ENCODE measurements at regions not wholly inside any gene's neighbourhood (a gene's known extent, or its start where the extent isn't known, plus 50 kb on each side); places are given as distances from the start of the nearest gene placed in this dataset.

DNA sequence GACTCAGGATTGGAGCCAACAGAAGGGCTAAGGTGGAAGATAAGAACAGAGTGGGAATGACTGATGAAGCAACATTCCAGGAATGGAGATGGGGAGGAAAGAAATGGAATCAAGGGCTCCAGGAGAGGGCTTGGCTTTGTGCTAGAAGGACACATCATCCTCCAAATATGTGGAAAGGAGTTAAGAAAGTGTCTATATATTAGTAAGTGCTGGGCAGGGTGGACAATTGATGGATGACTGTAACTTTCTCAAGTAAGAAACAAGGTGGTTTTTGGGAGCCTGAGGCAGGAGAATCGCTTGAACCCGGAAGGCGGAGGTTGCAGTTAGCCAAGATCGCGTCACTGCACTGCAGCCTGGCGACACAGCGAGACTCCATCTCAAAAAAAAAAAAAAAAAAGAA, 71.6 kb upstream of the NFKB1 start:
- no peaks in the 10 kb centered on the region for H3K4me1 ChIP-seq
- no peak overlapping the region for H3K4me3 ChIP-seq
- ATAC-seq (no peak), DNase-seq (no peak), FAIRE-seq (no peak)
- intact Hi-C loops (cut with DNase I) = no loop called here
- 90 to 91% methylated on average over 7 of the region's 7 CpGs for WGBS, 2 donors
- no peaks in the 10 kb centered on the region for H3K9me3 ChIP-seq
- H3K27ac ChIP-seq = no peak overlapping the region
- TF ChIP-seq, protein P1, sequence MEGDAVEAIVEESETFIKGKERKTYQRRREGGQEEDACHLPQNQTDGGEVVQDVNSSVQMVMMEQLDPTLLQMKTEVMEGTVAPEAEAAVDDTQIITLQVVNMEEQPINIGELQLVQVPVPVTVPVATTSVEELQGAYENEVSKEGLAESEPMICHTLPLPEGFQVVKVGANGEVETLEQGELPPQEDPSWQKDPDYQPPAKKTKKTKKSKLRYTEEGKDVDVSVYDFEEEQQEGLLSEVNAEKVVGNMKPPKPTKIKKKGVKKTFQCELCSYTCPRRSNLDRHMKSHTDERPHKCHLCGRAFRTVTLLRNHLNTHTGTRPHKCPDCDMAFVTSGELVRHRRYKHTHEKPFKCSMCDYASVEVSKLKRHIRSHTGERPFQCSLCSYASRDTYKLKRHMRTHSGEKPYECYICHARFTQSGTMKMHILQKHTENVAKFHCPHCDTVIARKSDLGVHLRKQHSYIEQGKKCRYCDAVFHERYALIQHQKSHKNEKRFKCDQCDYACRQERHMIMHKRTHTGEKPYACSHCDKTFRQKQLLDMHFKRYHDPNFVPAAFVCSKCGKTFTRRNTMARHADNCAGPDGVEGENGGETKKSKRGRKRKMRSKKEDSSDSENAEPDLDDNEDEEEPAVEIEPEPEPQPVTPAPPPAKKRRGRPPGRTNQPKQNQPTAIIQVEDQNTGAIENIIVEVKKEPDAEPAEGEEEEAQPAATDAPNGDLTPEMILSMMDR (IDR thresholded peaks at IDR 0.05) = no peak
- no peaks in the 10 kb centered on the region for H3K27me3 ChIP-seq
- no peaks in the 10 kb centered on the region for H3K36me3 ChIP-seq

DNA sequence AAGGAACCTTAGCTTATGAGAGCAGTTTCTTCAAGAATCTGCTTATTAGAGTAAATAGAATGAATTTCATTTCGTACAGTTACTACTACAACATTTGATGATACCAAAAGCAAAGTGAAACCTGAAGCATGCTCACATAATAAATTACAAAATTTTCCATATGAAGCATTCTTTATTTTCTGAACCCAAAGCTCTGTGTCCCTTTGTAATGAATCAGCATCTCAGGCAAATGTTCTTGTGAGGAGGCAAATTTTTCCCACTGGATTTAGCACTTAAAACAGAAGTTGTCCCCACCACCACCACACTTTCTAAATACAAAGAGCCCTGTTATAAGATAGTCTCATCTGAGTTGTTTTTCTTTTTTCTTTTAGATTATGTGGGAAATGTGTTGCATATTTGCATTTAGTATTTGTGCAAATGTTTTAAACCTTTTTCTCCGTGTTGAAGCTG, 70.7 kb upstream of the NFKB1 start:
- ATAC-seq (peak in 3 of 4 donors; percentile 19 to 32 (median 32)), FAIRE-seq (no peak), DNase-seq (no peak)
- Histone ChIP-seq H3K27ac (peak overlapping the region in 1 of 4 donors; percentile 45), H3K4me3 (peak overlapping the region; percentile 13 to 58 (median 40)), H3K9me3 (no peaks in the 10 kb centered on the region), H3K36me3 (no peaks in the 10 kb centered on the region), H3K27me3 (no peaks in the 10 kb centered on the region), H3K4me1 (no peaks in the 10 kb centered on the region)
- WGBS, 2 donors = 19 to 29% methylated on average over 2 of the region's 2 CpGs
- TF ChIP-seq, protein P1 (IDR thresholded peaks at IDR 0.05) = no peak
- intact Hi-C loops (cut with DNase I) = no loop called here

DNA sequence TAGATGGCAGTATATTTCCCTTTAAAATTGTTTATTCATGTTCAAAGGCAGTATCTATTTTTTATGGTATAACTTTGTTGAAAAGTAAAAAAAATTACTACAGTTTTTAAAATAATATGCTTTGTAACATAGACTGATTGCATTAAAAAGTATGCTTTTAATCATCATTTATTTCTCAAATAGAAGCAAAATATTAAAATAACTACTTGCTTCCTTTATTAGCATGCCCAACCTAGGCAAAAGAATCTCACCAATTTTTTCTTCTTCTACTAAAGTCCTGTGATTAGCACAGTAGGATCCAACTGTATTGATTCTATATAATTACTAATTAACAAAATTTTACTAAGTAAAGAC, 69.6 kb upstream of the NFKB1 start:
- Histone ChIP-seq H3K27ac (peak overlapping the region in 1 of 4 donors; percentile 45), H3K4me3 (peak overlapping the region in 2 of 4 donors; percentile 43 to 58), H3K36me3 (no peaks in the 10 kb centered on the region), H3K4me1 (no peaks in the 10 kb centered on the region), H3K9me3 (no peaks in the 10 kb centered on the region), H3K27me3 (no peaks in the 10 kb centered on the region)
- intact Hi-C loops (cut with DNase I) = no loop called here
- FAIRE-seq (no peak), ATAC-seq (no peak), DNase-seq (no peak)
- TF ChIP-seq, protein P1 (IDR thresholded peaks at IDR 0.05) = no peak

DNA sequence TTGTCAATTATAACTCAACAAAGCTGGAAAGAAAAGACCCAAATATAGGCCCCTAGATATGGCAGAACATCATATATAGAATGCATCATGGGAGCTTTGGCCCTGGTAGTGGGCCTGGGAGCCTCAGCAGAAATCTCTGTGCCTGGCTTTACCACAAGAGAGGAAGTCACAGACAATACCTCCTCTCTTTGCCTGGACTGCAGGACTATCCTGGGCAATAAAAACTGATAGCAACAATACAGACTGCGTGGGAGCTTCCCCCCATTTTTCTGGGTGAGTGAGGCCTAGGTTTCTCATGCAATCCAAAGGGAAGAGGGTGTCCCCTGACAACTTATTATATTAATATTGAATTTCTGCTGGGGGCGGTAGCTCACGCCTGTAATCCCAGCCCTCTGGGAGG, 64.0 kb upstream of the NFKB1 start:
- intact Hi-C loops (cut with DNase I) = no loop called here
- no peak for FAIRE-seq

More for the DNA sequence above, 64.0 kb upstream of the NFKB1 start:
- Histone ChIP-seq H3K27me3 (no peaks in the 10 kb centered on the region), H3K4me3 (no peak overlapping the region), H3K27ac (no peak overlapping the region), H3K9me3 (no peaks in the 10 kb centered on the region), H3K4me1 (peaks cover 3 to 16% (median 5%) of the 10 kb centered on the region in 3 donors), H3K36me3 (no peaks in the 10 kb centered on the region)
- TF ChIP-seq, protein P1 (IDR thresholded peaks at IDR 0.05) = no peak
- no peak for ATAC-seq
- WGBS, 2 donors = 77 to 94% methylated on average over 3 of the region's 3 CpGs
- no peak for DNase-seq
